K562 (cell line): ENCODE measurements at regions not wholly inside any gene's neighbourhood (a gene's known extent, or its start where the extent isn't known, plus 50 kb on each side); places are given as distances from the start of the nearest gene placed in this dataset.

Experiments used
- CTCF ChIP-seq, 3 experiments: IDR thresholded peaks in 2 of 3; conservative IDR thresholded peaks in 1 of 3; 2 replicates each; pipeline ENCODE4 v1.5.1; 2011 to 2012; ENCODE audit warnings: low read length in 3 of 3, mild to moderate bottlenecking in 3 of 3, control low read depth in 2 of 3, improper control_type of control experiment in 1 of 3, inconsistent platforms in 1 of 3, low read depth in 1 of 3, mixed read lengths in 1 of 3, moderate library complexity in 1 of 3; ENCODE audit not compliant: insufficient read depth in 2 of 3
- HCFC1 ChIP-seq: IDR thresholded peaks from 2 replicates; pipeline ENCODE4 v1.6.1; 2012; ENCODE audit warnings: low read depth, low read length, improper control_type of control experiment
- PKNOX1 ChIP-seq: fragments of 450-650 bp; IDR thresholded peaks from 2 replicates; pipeline ENCODE4 v1.6.1; 2016
- POLR2AphosphoS5 ChIP-seq: IDR thresholded peaks from 2 replicates; pipeline ENCODE4 v1.6.1; 2011; ENCODE audit warnings: mild to moderate bottlenecking, low read depth, low read length, moderate library complexity; ENCODE audit not compliant: control insufficient read depth, insufficient read depth
- RFX5 ChIP-seq: IDR thresholded peaks from 2 replicates; pipeline ENCODE4 v1.6.1; 2011; ENCODE audit warnings: low read depth, mild to moderate bottlenecking, improper control_type of control experiment, low read length
- SMC3 ChIP-seq: conservative IDR thresholded peaks from 2 replicates; pipeline ENCODE4 v1.6.1; 2011; ENCODE audit warnings: low read depth, low read length, improper control_type of control experiment; ENCODE audit not compliant: insufficient read depth
- SNRNP70 ChIP-seq: fragments of 200-400 bp; formaldehyde crosslinking; optimal IDR thresholded peaks from 2 replicates; pipeline ENCODE3; 2017; ENCODE audit warnings: low read depth, low read length
- TGIF2 ChIP-seq: sonication (generic); formaldehyde crosslinking; IDR thresholded peaks from 2 replicates; pipeline ENCODE4 v1.8.1; 2022; ENCODE audit warnings: mild to moderate bottlenecking, missing genetic modification reagents, moderate library complexity
- THAP12 ChIP-seq: fragments of 250-450 bp; sonication (Bioruptor Pico); IDR thresholded peaks from 2 replicates; pipeline ENCODE4 v1.9.0; 2021; ENCODE audit warnings: mild to moderate bottlenecking, inconsistent platforms
- WHSC1 ChIP-seq: IDR thresholded peaks from one replicate; pipeline ENCODE4 v1.6.1; 2012; ENCODE audit warnings: low read length, control low read depth, inconsistent platforms
- ZFP1 ChIP-seq: fragments of 450-650 bp; formaldehyde crosslinking; IDR thresholded peaks from 2 replicates; pipeline ENCODE4 v1.4.0; 2020; ENCODE audit warnings: mild to moderate bottlenecking, mixed read lengths

- TF ChIP-seq POLR2AphosphoS5: no peak
- TF ChIP-seq ZFP1 (CRISPR knock-in tag): no peak
- TF ChIP-seq RFX5: no peak
- no peak for TF ChIP-seq WHSC1
- TF ChIP-seq CTCF (IDR thresholded peaks at IDR 0.05 in 2 of 3, conservative IDR thresholded peaks at IDR 0.05 in 1 of 3; ENCODE audit: insufficient read depth in 2 of 3, low read depth in 1 of 3, low read length in 3 of 3): no peak
- no peak for TF ChIP-seq PKNOX1
- TF ChIP-seq SMC3: no peak
- no peak for TF ChIP-seq HCFC1
- TF ChIP-seq TGIF2 (CRISPR knock-in tag): no peak
- no peak for TF ChIP-seq SNRNP70
- TF ChIP-seq THAP12 (CRISPR knock-in tag): no peak
Measured at GRCh38 chr2:16615246-16615645, 50.4 kb downstream of the CYRIA start.
